Heart left ventricle (tissue), 16 donors: ENCODE measurements at regions not wholly inside any gene's neighbourhood (a gene's known extent, or its start where the extent isn't known, plus 50 kb on each side); places are given as distances from the start of the nearest gene placed in this dataset.

Experiments
- ATAC-seq, 4 donors: fragments of 200-7000 bp; cut with Tn5 transposase; one replicate each; pipeline ENCODE4 v1.9.1; 2020 to 2022; ENCODE audit warnings: moderate library complexity in 4 of 4, mild to moderate bottlenecking in 3 of 4, moderate number of reproducible peaks in 1 of 4
- DNase-seq, 5 donors: peaks; one replicate each; pipeline ENCODE4 v3.0.0-alpha.2; 2020
- H3K27ac ChIP-seq, 12 donors: fragments of 200-600 bp; sonication (generic) in 4 of 12; one replicate each; pipeline versions ENCODE4 v1.5.0 to v1.8.0; 2016 to 2022; ENCODE audit warnings: mild to moderate bottlenecking in 2 of 12
- H3K27me3 ChIP-seq, 9 donors: fragments of 200-600 bp; sonication (generic) in 2 of 9; one replicate each; pipeline versions ENCODE4 v1.5.1 to v1.8.0; 2016 to 2022; ENCODE audit warnings: mild to moderate bottlenecking in 3 of 9
- H3K36me3 ChIP-seq, 9 donors: fragments of 200-600 bp; sonication (generic) in 2 of 9; one replicate each; pipeline versions ENCODE4 v1.5.0 to v1.8.0; 2018 to 2022; ENCODE audit warnings: mild to moderate bottlenecking in 2 of 9
- H3K4me1 ChIP-seq, 12 donors: fragments of 200-600 bp; sonication (generic) in 4 of 12; one replicate each; pipeline versions ENCODE4 v1.5.0 to v1.8.0; 2016 to 2022; ENCODE audit warnings: mild to moderate bottlenecking in 3 of 12
- H3K4me3 ChIP-seq, 12 donors: fragments of 200-600 bp; sonication (generic) in 4 of 12; one replicate each; pipeline versions ENCODE4 v1.5.0 to v1.8.0; 2017 to 2022; ENCODE audit warnings: mild to moderate bottlenecking in 9 of 12, moderate library complexity in 4 of 12
- H3K9me3 ChIP-seq, 12 donors: fragments of 200-600 bp; sonication (generic) in 4 of 12; one replicate each; pipeline versions ENCODE4 v1.5.0 to v1.8.0; 2016 to 2022; ENCODE audit warnings: mild to moderate bottlenecking in 1 of 12
- POLR2A ChIP-seq, 2 donors: fragments of 450-650 bp; IDR thresholded peaks; one replicate each; pipeline ENCODE4 v1.6.1; 2017; ENCODE audit warnings: antibody characterized with exemption in 2 of 2, mild to moderate bottlenecking in 2 of 2, moderate library complexity in 2 of 2
- WGBS, 4 donors: extraction: QIAGEN DNeasy Blood & Tissue Kit in 2 of 4; methylation state at CpG; one replicate each; pipeline versions ENCODE4 v1.1.5 to v1.1.7; 2013 to 2018; 5-methylcytosine and 5-hydroxymethylcytosine counted together
- intact Hi-C, 10 donors: fragments of 100-400 bp; cut with DNase I; formaldehyde crosslinking; loops; one replicate each; pipeline versions ENCODE4 v1.11.1 to v1.14.2; 2022
- TF ChIP-seq, protein P1 (sequence below), 12 donors: fragments of 200-600 bp; sonication (generic) in 4 of 12; IDR thresholded peaks; one replicate each; pipeline versions ENCODE4 v1.5.0 to v1.8.0; 2018 to 2022; ENCODE audit warnings: antibody characterized with exemption in 12 of 12, mild to moderate bottlenecking in 5 of 12
- donor health status: ischemic (EF 13 %, LVEDD 7.1; RV severe dilation, severe dysfunction).
- donor health status: healthy with polysubstance abuse.
- donor health status: DM: no; HTN: yes; CAD: no.
- donor health status: DM: no; HTN: no; CAD: no.
- donor health status: ischemic (EF 25% LVEDD 6.9; RV normal size, moderate dysfunction).
- donor health status: ischemic (EF 25% LVEDD 5.7; RV mildly dilated, moderate dysfunction).
- donor health status: healthy.
- donor health status: DM: yes; HTN: yes; CAD: no.
- donor health status: ischemic (EF 35%, LVEDD 5.7; RV mildly dilated, moderate dysfunction).
- donor health status: nonischemic (EF 11% LVEDD 7.7; RV severe dilation, severe dysfunction).
- donor health status: DM: yes; HTN: yes; CAD: no.
- donor health status: PGD.
- donor health status: ischemic (EF 29% LVEDD 5.4; RV normal size, mild dysfunction).
- donor health status: nonischemic (EF 23%, LVEDD 6.1; RV moderate dilation, normal function).

DNA sequence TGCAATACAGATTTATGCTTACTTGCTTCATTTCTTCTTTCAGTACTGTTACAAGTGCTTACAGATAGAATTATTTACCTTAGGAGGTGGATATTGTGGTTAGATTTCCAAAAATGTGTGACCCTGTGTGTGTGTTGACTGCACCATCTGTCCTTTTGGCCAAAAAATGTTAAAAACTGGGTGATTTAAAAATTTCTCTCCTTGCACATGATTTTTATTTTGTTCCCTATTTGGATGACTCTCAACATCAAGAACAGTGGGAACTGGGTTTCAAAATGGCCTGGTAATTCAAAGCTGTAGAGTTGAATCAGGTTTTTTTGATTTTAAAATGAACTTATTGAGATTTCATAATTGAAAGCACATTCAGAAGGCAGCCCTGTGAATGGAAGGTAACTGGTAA lies 1132.9 kb downstream of the RAPGEF2 start:
- Histone ChIP-seq H3K27me3 (no peaks in the 10 kb centered on the region), H3K36me3 (no peaks in the 10 kb centered on the region), H3K27ac (no peak overlapping the region), H3K9me3 (peaks cover 0 to 9% (median 0%) of the 10 kb centered on the region in 12 donors), H3K4me1 (no peaks in the 10 kb centered on the region), H3K4me3 (no peak overlapping the region)
- no peak for DNase-seq
- ATAC-seq, result no peak
- no peak for TF ChIP-seq POLR2A (IDR thresholded peaks at IDR 0.05)
- TF ChIP-seq, protein P1, sequence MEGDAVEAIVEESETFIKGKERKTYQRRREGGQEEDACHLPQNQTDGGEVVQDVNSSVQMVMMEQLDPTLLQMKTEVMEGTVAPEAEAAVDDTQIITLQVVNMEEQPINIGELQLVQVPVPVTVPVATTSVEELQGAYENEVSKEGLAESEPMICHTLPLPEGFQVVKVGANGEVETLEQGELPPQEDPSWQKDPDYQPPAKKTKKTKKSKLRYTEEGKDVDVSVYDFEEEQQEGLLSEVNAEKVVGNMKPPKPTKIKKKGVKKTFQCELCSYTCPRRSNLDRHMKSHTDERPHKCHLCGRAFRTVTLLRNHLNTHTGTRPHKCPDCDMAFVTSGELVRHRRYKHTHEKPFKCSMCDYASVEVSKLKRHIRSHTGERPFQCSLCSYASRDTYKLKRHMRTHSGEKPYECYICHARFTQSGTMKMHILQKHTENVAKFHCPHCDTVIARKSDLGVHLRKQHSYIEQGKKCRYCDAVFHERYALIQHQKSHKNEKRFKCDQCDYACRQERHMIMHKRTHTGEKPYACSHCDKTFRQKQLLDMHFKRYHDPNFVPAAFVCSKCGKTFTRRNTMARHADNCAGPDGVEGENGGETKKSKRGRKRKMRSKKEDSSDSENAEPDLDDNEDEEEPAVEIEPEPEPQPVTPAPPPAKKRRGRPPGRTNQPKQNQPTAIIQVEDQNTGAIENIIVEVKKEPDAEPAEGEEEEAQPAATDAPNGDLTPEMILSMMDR (IDR thresholded peaks at IDR 0.05), result no peak
- intact Hi-C loops, result no loop called here

DNA sequence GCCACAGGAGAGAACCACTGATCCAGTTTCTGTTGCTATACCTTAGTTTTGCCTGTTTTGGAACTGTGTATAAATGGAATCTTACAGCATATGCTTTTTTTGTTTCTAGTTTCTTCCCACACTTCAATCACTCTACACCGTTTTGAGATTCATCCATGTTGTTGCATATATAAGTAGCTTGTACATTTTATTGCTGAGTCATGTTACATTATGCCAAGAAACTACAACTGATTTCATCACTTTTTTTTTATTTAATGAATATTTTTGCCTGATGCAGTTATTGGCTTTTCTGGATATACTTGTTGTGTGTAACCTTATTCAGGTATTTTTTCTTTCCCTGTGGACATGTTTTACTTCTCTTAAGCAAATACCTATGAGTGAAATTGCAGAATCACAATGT lies 1135.9 kb downstream of the RAPGEF2 start:
- peaks cover 0 to 13% (median 0%) of the 10 kb centered on the region in 12 donors for H3K9me3 ChIP-seq
- no peaks in the 10 kb centered on the region for H3K36me3 ChIP-seq
- TF ChIP-seq, protein P1 (IDR thresholded peaks at IDR 0.05), result no peak
- TF ChIP-seq POLR2A (IDR thresholded peaks at IDR 0.05), result no peak
- no peak for ATAC-seq
- no peaks in the 10 kb centered on the region for H3K4me1 ChIP-seq
- H3K4me3 ChIP-seq, result no peak overlapping the region
- no peak for DNase-seq
- no peaks in the 10 kb centered on the region for H3K27me3 ChIP-seq
- intact Hi-C loops, result no loop called here
- 69 to 82% (median 72%) methylated on average over 1 of the region's 1 CpG for WGBS, 4 donors
- no peak overlapping the region for H3K27ac ChIP-seq

DNA sequence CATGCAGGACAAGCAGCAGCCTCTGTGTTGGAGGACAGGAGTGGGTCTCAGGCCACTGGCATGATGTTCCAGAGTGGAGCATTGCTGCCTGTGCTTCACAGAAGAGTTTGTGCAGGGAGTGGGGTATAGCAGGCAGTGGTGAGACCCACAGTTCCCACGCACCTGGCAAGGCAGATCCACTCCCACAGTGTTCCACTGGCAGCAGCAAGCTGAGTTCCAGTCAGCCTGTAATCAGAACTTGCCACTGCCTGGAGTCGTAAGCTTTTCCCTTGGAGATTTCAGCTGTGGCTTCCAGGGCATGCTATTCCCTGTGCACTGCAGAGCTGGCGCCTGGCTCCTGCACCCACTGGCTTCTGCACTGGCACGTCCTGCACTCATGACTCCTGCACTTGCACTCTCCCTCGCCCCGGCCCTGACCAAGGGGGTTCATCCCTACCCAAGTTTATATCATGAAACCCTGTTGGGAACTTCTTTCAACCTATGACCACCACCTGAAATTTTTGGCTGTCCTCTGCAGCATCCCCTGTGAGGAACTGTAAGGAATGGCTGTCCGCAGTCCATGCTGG lies 1144.3 kb downstream of the RAPGEF2 start:
- H3K36me3 ChIP-seq, result no peaks in the 10 kb centered on the region
- H3K4me1 ChIP-seq, result no peaks in the 10 kb centered on the region
- H3K4me3 ChIP-seq, result no peak overlapping the region
- no peaks in the 10 kb centered on the region for H3K27me3 ChIP-seq
- TF ChIP-seq, protein P1 (IDR thresholded peaks at IDR 0.05), result no peak
- TF ChIP-seq POLR2A (IDR thresholded peaks at IDR 0.05), result no peak
- 77 to 91% (median 84%) methylated on average over 7 of the region's 7 CpGs for WGBS, 4 donors
- intact Hi-C loops, result no loop called here
- H3K9me3 ChIP-seq, result peaks cover 0 to 6% (median 0%) of the 10 kb centered on the region in 12 donors
- no peak overlapping the region for H3K27ac ChIP-seq
- DNase-seq (peak in 1 of 5 donors; percentile 54), ATAC-seq (no peak)

DNA sequence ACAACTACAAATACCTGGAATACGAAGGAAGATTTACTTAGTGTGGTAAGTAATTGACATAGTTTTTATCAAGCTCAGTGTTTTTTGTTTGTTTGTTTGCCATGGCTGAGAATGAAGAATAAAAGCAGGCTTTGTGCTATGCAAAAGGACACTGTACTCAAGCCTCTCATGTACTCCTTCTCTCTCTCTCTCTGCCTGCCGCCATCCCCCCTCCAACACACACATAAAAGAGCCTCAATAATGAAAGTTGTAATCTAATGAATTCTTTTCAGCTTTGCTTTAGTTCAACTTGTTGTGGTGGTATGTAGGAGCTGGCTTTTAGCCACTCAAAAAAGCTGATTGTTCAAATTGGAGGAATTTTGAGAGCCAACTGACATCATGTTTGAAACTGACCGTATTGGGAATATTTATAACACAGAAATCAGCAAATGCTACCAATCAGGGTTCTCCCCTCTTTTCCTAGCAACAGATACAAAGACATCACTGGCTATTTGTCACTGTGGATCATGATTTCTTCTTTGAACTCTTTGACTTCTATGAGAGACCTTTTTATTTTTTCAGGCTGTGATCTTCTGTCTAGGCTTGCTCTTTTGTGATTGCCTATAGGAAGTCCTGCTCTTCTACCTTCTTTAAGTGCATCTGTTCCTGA lies 1148.8 kb downstream of the RAPGEF2 start:
- intact Hi-C loops, result no loop called here
- no peak for TF ChIP-seq POLR2A (IDR thresholded peaks at IDR 0.05)
- TF ChIP-seq, protein P1 (IDR thresholded peaks at IDR 0.05), result no peak
- peaks cover 0 to 4% (median 0%) of the 10 kb centered on the region in 12 donors for H3K9me3 ChIP-seq
- no peak overlapping the region for H3K27ac ChIP-seq
- H3K4me3 ChIP-seq, result no peak overlapping the region
- WGBS, 4 donors, result 76 to 80% (median 77%) methylated on average over 3 of the region's 3 CpGs
- ATAC-seq (no peak), DNase-seq (no peak)
- no peaks in the 10 kb centered on the region for H3K4me1 ChIP-seq
- no peaks in the 10 kb centered on the region for H3K27me3 ChIP-seq
- no peaks in the 10 kb centered on the region for H3K36me3 ChIP-seq
